PC-9 (cell line): ENCODE measurements at regions not wholly inside any gene's neighbourhood (a gene's known extent, or its start where the extent isn't known, plus 50 kb on each side); places are given as distances from the start of the nearest gene placed in this dataset.

Experiments used
- BruUV-seq: library from RNA; stranded (reverse); fragments of 400-500 nt; replicated peaks from 2 replicates; lab custom pipeline; 2021; lab: Mats Ljungman, UMichigan
- CTCF ChIA-PET: fragments of 300-600 bp; sonication (Branson Sonifier 250); formaldehyde crosslinking; loops from one replicate; lab custom pipeline; 2022; ENCODE audit warnings: antibody characterized with exemption; lab: Charles Lee
- POLR2A ChIA-PET: fragments of 300-600 bp; sonication (Branson Sonifier 250); formaldehyde crosslinking; loops from one replicate; lab custom pipeline; 2022; ENCODE audit warnings: antibody characterized with exemption; ENCODE audit not compliant: unreplicated experiment; lab: Charles Lee
- DNase-seq, 2 experiments: peaks; one replicate each; pipeline versions ENCODE4 v3.0.0 to v3.0.0-alpha.2; 2015 to 2022; ENCODE audit warnings: mixed read lengths in 1 of 2
- H2AFZ ChIP-seq: fragments of 200-600 bp; sonication (generic); 2 replicates; pipeline ENCODE4 v1.8.1; 2017; ENCODE audit warnings: antibody characterized with exemption
- H3F3A ChIP-seq: fragments of 200-600 bp; sonication (generic); 2 replicates; pipeline ENCODE4 v1.8.1; 2017; ENCODE audit warnings: antibody characterized with exemption, mild to moderate bottlenecking, low read depth; ENCODE audit not compliant: insufficient read depth
- H3K27ac ChIP-seq: fragments of 200-600 bp; sonication (generic); 2 replicates; pipeline ENCODE4 v1.6.1; 2016; ENCODE audit warnings: mixed run types
- H3K27me3 ChIP-seq: fragments of 200-600 bp; sonication (generic); 2 replicates; pipeline ENCODE4 v1.6.1; 2016; ENCODE audit warnings: low read depth, mixed run types; ENCODE audit not compliant: insufficient read depth
- H3K36me3 ChIP-seq: fragments of 200-600 bp; sonication (generic); 2 replicates; pipeline ENCODE4 v1.6.1; 2016; ENCODE audit warnings: low read depth, mixed run types
- H3K4me1 ChIP-seq: fragments of 200-600 bp; sonication (generic); replicated peaks from 2 replicates; pipeline ENCODE4 v1.6.1; 2016; ENCODE audit warnings: mixed run types; ENCODE audit not compliant: insufficient read depth
- H3K4me2 ChIP-seq: fragments of 200-600 bp; sonication (generic); 2 replicates; pipeline ENCODE4 v1.6.1; 2017; ENCODE audit warnings: mixed run types
- H3K4me3 ChIP-seq: fragments of 200-600 bp; sonication (generic); 2 replicates; pipeline ENCODE4 v1.6.1; 2016; ENCODE audit warnings: mixed run types
- H3K79me2 ChIP-seq: fragments of 200-600 bp; sonication (generic); 2 replicates; pipeline ENCODE4 v1.6.1; 2017; ENCODE audit warnings: low read depth, mixed run types
- H3K9me2 ChIP-seq: fragments of 200-600 bp; sonication (generic); 2 replicates; pipeline ENCODE4 v1.8.1; 2017; ENCODE audit warnings: mild to moderate bottlenecking; ENCODE audit not compliant: insufficient read depth
- H3K9me3 ChIP-seq: fragments of 200-600 bp; sonication (generic); 2 replicates; pipeline ENCODE4 v1.8.1; 2016; ENCODE audit warnings: low read depth; ENCODE audit not compliant: insufficient read depth
- H4K20me1 ChIP-seq: fragments of 200-600 bp; sonication (generic); 2 replicates; pipeline ENCODE4 v1.8.1; 2017; ENCODE audit not compliant: insufficient read depth
- EZH2 ChIP-seq: fragments of 200-600 bp; sonication (generic); IDR thresholded peaks from 2 replicates; pipeline ENCODE4 v1.8.0; 2017; ENCODE audit warnings: antibody characterized with exemption, low read depth
- intact Hi-C: fragments of 100-400 bp; cut with micrococcal nuclease; formaldehyde crosslinking; loops from one replicate; pipeline ENCODE4 v1.10.0; 2022; ENCODE audit not compliant: unreplicated experiment
- TF ChIP-seq, protein P1 (sequence below): fragments of 200-600 bp; sonication (generic); conservative IDR thresholded peaks from 2 replicates; pipeline ENCODE4 v1.6.1; 2017; ENCODE audit warnings: mixed run types, antibody characterized with exemption, mild to moderate bottlenecking, moderate library complexity

DNA sequence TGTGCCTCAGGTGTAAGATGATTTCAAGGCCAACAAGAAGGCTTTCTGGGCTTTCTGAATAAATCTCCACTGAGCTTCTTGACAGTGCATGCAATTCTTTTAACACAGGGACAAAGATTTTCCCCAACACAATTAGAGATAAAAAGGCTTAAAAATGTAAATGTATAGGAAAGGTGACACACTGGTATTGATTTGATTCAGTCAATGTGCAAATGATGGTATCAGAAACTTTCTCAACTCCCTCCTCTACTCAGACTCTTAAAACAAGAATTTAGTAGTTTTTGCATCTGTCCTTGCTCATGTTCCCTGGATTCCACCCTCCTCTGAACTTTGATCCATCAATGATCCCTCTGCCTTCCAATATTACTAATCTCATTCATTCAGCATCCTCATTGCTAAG is 111.6 kb upstream of the FNDC3A start:
- no TSS peak for BruUV-seq
- no peak overlapping the region for H3K4me3 ChIP-seq
- H3K79me2 ChIP-seq = no peaks in the 10 kb centered on the region
- CTCF ChIA-PET = no interaction called here
- no peaks in the 10 kb centered on the region for H3F3A ChIP-seq
- no peak for DNase-seq
- no peaks in the 10 kb centered on the region for H3K4me1 ChIP-seq
- H3K27ac ChIP-seq = no peak overlapping the region
- intact Hi-C loops = no loop called here
- POLR2A ChIA-PET = no interaction called here
- H2AFZ ChIP-seq = no peak overlapping the region
- H3K9me3 ChIP-seq = no peaks in the 10 kb centered on the region
- H4K20me1 ChIP-seq = no peaks in the 10 kb centered on the region
- no peaks in the 10 kb centered on the region for H3K36me3 ChIP-seq
- no peak overlapping the region for H3K4me2 ChIP-seq
- no peaks in the 10 kb centered on the region for H3K27me3 ChIP-seq
- no peaks in the 10 kb centered on the region for H3K9me2 ChIP-seq
- TF ChIP-seq, protein P1, sequence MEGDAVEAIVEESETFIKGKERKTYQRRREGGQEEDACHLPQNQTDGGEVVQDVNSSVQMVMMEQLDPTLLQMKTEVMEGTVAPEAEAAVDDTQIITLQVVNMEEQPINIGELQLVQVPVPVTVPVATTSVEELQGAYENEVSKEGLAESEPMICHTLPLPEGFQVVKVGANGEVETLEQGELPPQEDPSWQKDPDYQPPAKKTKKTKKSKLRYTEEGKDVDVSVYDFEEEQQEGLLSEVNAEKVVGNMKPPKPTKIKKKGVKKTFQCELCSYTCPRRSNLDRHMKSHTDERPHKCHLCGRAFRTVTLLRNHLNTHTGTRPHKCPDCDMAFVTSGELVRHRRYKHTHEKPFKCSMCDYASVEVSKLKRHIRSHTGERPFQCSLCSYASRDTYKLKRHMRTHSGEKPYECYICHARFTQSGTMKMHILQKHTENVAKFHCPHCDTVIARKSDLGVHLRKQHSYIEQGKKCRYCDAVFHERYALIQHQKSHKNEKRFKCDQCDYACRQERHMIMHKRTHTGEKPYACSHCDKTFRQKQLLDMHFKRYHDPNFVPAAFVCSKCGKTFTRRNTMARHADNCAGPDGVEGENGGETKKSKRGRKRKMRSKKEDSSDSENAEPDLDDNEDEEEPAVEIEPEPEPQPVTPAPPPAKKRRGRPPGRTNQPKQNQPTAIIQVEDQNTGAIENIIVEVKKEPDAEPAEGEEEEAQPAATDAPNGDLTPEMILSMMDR = no peak
- TF ChIP-seq EZH2 = no peak

DNA sequence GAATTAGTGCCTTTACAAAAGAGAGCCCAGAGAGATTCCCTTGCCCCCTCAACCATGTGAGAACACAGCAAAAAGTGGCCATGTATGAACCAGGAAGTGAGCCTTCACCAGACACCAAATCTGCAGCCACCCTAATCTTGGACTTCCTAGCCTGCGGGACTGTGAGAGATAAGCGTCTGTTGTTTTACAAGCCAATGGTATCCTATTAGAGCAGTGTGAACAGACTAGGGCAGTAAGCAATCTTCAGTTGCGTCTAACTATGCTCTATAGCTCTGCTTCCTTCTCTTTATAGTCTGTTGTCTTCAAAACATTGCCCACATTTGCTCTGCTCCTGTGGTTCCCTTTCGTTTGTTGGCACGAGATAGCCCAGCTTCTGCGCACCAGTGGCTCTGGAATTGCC is 109.5 kb upstream of the FNDC3A start:
- TF ChIP-seq, protein P1 = no peak
- TF ChIP-seq EZH2 = no peak
- BruUV-seq = no TSS peak

DNA sequence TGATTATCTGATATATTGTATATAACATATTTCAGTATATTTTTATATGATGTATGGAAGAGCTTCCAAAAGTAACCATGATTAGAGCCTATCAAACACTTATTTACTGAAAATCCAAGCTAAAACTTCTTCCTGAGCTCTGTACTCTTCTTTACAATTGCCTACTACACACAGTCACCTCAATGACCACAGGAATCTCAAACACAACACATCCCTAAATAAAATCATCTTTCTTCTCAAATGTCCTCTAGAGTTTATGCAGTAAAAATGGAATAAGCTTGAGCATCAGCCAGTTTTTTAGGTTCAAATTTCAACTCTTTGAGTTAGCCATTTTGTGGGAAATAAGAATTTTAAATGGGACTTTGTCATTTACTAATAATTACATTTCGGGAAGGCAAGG is 102.6 kb upstream of the FNDC3A start:
- Histone ChIP-seq H3K9me2 (no peaks in the 10 kb centered on the region), H3F3A (no peaks in the 10 kb centered on the region), H3K79me2 (no peaks in the 10 kb centered on the region), H4K20me1 (no peaks in the 10 kb centered on the region), H3K4me1 (no peaks in the 10 kb centered on the region), H3K4me3 (no peak overlapping the region), H2AFZ (no peak overlapping the region), H3K4me2 (no peak overlapping the region), H3K36me3 (no peaks in the 10 kb centered on the region), H3K27ac (no peak overlapping the region), H3K9me3 (no peaks in the 10 kb centered on the region), H3K27me3 (no peaks in the 10 kb centered on the region; the same call in none of the 2 replicates)
- no TSS peak for BruUV-seq
- POLR2A ChIA-PET = no interaction called here
- CTCF ChIA-PET = no interaction called here
- intact Hi-C loops = no loop called here
- no peak for TF ChIP-seq EZH2
- TF ChIP-seq, protein P1 = no peak
- no peak for DNase-seq

More for the DNA sequence above, 109.5 kb upstream of the FNDC3A start:
- ChIA-PET POLR2A (no interaction called here), CTCF (no interaction called here)
- Histone ChIP-seq H4K20me1 (no peaks in the 10 kb centered on the region), H3K27ac (no peak overlapping the region), H3K27me3 (no peaks in the 10 kb centered on the region), H3K79me2 (no peaks in the 10 kb centered on the region), H3K4me2 (no peak overlapping the region), H3K36me3 (no peaks in the 10 kb centered on the region), H3K9me3 (no peaks in the 10 kb centered on the region), H2AFZ (no peak overlapping the region), H3K9me2 (no peaks in the 10 kb centered on the region), H3K4me1 (no peaks in the 10 kb centered on the region), H3F3A (no peaks in the 10 kb centered on the region), H3K4me3 (no peak overlapping the region)
- intact Hi-C loops = no loop called here
- no peak for DNase-seq
